ENCODE measurements at regions not wholly inside any gene's neighbourhood (a gene's known extent, or its start where the extent isn't known, plus 50 kb on each side); places are given as distances from the start of the nearest gene placed in this dataset.

GRCh38 chr10:90413196-90413595 lies 444.6 kb downstream of the HTR7 start:
- no peak for DNase-seq (ENCODE audit: low spot score)

DNA sequence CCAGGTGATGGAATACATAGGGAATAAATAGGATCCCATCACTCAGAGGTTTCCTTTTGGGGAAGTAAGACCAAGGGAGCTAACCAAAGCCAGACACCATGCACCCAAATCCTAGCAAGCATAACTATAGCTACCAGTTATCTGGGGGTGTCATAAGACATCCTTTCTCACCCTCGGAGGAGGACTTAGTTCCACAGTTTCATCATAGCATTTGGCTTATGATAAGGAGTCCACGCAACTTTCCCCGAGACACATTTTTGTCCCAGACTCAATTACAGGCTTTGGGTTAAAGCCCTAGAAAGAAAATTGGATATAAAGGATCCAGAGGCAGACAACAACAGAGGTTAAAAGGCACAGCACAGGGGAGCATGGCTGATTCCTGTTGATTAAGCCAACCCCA lies 442.9 kb downstream of the HTR7 start:
- no peak for DNase-seq (ENCODE audit: low spot score)

DNA sequence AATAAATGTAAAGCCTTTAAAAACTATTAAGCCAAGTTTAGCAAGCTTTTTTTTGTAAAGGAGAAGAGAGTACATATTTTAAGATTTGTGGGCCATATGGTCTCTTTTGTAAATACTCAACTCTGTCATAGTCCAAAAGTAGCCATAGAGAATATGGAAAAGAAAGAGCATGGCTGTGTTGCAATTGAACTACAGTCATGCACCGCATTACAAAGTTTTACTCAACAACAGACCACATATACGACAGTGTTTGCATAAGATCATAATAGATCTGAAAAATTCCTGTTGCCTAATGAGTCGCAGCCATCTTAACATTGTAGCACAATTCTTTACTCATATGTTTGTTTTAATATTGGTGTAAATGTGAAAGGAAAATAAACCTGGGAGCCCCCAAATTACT lies 440.8 kb downstream of the HTR7 start:
- no peak for DNase-seq (ENCODE audit: low spot score)

DNA sequence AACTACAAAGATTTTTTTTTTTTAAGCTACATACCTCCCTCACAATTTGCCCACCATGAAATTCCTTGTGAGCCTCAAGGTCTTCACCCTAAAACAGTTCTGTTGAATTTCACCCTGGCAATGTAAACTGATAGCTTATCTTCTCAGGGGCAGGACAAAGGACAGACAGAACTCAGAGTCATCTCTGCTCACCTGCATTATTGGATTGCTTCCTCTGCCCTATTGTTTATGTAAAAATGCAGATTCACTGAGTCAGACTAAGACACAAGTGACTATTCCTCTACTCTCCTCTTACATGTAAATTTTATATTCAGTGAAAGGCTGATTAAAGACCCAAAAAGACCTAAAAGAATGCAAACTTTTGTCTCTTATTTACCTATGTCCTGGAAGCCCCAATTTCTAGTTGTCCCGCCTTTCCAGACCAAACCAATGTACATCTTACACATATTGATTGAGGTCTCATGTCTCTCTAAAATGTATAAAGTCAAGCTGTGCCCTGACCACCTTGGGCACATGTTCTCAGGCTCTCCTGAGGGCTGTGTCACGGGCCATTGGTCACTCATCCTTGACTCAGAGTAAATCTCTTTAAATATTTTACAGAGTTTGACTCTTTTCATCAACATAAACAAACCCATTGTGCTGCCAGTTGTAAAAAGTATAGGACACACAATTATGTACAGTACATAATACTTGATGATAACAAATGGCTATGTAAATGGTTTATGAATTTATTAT lies 440.2 kb downstream of the HTR7 start:
- DNase-seq (ENCODE audit: low spot score), result no peak

DNA sequence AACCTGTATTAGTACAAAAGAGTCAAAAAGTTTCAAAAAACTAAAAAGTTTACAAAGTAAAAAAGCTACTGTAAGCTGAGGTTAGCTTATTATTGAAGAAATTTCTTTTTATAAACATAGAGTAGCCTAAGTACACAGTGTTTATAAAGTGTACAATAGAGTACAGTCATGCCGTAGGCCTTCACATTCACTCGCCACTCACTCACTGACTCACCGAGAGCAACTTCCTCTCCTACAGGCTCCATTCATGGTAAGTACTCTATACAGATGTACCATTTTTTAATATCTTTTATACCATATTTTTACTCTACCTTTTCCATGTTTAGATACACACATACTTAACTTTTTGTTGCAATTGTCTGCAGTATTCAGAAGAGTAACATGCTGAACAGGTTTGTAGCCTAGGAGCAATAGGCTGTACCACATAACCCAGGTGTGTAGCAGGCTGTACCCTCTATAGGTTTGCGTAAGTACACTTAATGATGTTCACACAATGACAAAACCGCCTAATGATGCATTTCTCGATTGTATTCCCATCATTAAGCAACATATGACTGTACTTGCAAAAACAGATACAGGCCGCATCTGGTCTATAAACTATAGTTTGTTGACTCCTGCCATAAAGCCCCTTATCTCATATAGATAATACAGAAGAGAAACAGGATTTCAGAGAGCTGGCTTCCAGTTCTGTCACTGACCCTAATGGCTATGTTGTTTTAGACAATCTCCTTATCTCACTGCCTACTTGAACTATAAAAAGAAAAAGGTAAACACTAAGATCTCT lies 438.8 kb downstream of the HTR7 start:
- no peak for DNase-seq (ENCODE audit: low spot score)

DNA sequence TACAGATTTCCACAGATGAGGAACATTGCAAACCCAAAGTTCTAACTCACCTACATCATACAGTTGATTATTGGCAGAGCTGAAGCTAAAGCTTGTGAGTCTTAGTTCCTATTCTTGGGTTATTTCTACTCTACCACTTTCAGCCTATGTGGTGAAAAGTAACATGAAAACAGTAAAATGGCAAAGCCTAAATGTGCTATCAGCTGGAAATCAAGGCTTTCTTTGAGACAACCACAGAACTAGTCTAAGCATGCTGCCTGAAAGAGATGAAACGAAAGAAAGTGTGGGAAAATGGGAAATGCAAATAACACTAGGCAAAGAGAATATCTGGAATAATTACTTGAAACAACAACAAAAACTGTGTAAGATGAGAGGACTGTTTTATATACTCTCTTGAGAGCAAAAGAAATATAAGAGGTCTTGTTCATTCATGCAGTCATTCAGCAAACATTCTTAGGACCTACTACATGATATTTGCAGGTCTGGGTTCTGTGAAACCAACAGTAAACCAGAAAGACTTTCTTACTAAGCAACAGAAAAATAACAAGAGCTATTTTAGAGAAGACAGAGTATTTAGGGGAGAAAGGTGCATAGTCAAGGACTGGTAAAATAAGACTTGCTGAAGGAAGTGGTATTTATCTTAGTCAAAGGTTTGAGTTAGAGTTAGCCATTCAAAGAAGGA lies 437.1 kb downstream of the HTR7 start:
- no peak for DNase-seq (ENCODE audit: low spot score)

DNA sequence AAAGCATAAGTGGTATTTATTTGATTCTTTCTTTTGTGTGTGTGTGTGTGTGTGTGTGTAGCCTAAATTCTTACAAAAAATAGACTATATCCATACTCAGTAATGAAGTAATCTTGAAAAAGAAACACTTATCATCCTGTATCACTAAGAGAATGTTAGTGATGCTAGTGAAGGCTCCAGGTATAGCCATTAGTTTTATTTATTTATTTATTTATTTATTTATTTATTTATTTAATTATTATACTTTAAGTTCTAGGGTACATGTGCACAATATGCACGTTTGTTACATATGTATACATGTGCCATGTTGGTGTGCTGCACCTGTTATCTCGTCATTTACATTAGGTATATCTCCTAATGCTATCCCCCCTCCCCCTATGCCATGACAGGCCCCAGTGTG lies 436.0 kb downstream of the HTR7 start:
- no peak for DNase-seq (ENCODE audit: low spot score)

DNA sequence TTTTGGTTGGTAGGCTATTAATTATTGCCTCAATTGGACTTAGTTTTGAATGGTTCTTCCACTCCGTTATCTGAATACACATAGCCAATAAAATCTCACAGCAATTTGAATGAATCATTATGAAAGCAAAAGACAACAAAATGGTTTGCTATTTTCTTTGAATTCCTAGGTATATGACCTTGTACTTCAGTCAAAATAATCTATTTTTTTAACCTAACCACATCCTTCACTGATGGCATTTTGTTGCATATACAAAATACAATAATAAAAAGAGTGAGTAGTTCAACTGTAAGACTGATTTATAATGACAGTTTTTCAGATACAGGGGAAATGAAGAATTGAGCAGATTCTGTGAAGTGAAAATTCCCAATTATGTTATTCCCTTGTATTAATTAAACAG lies 433.1 kb downstream of the HTR7 start:
- DNase-seq (ENCODE audit: low spot score), result no peak

DNA sequence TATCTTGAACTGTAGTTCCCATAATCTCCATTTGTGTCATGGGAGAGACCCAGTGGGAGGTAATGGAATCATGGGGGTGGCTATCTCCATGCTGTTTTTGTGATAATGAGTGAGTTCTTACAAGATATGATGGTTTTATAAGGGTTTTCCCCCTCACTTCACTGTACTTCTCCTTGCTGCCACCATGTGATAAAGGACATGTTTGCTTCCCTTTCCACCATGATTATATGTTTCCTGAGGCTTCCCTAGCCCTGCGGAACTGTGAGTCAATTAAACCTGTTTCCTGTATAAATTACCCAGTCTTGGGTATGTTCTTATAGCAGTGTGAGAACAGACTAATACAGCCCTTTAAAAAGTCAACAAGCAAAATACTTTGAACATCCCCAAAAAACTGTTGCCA lies 427.7 kb downstream of the HTR7 start:
- no peak for DNase-seq (ENCODE audit: low spot score)

DNA sequence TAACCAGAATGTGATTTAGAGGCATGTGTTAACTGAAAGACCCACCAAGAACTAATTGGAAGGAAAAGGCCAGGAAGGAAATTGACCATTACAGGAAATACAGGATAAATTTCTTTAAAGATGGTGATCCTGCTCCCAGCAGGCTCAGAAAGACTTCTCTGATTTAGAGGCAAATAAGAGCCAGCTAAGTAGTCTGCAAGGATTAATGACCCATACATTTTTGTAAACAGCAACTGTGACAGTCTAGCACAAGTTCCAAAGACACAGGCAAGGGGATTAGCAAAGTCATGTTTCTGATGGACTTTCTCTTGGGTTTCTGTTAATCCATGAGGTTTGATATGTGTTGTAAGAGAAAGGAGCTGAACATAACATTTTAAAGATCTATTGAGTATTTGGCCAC lies 425.0 kb downstream of the HTR7 start:
- no peak for DNase-seq (ENCODE audit: low spot score)

DNA sequence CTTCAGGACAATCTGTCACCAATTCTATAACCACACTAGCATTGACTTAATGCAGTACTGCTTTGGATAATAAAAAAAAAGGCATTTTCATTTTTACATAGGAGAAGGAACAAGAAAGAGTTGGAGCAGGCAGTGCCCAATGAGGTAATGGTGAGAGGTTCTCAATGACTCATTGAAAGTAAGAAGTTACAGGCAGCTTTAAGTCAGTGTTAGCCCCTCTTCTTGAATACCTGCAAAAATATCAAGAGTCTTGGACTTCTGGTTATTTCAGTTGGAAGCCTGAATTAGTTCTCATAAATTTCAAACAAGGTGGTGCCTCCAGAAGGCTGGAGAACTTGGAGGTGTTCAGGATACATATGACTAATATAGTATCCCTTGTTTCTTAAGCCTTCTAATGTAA lies 422.5 kb downstream of the HTR7 start:
- no peak for DNase-seq (ENCODE audit: low spot score)

- DNase-seq (ENCODE audit: low spot score), result no peak
These were observed 420.4 kb downstream of the HTR7 start for GRCh38 chr10:90437452-90437851.

- no peak for DNase-seq (ENCODE audit: low spot score)
These were observed 417.0 kb downstream of the HTR7 start for GRCh38 chr10:90440870-90441269.

GRCh38 chr10:90443342-90443741 lies 414.5 kb downstream of the HTR7 start:
- DNase-seq (ENCODE audit: low spot score), result no peak

DNA sequence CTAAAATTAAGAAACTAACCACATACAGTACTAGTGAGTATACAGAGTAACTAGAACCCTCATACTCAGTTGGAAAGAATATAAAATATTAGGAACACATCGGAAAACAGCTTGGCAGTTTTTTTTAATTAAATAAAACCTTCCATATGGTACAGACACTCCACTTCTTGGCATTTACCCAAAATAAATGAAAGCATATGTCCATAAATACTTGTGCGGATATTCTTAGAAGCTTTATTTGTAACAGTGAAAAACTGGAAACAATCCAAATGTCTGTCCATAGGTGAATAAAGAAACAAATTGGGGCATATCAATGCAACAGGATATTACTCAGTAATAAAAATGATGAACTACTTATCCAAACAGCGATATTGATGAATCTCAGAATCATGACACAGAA lies 410.0 kb downstream of the HTR7 start:
- DNase-seq (ENCODE audit: low spot score), result no peak

DNA sequence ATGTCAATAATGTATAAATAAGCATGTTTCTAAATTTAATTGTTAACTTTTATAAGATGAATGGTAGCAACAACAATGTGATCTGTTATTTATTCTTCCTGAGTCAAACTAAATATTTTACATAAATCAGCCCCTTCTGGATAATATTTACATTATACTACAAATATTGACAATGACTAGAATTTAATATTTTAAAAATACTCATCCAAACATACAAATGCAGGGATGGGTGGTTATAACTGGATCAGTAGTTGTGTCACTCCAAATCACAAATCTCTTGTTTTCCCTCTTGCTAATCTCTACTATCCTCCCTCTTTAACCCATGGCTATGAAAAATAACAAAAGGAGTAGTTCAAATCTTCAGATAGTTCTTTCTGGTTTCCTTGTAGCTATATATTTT lies 407.0 kb downstream of the HTR7 start:
- DNase-seq (ENCODE audit: low spot score), result no peak

DNA sequence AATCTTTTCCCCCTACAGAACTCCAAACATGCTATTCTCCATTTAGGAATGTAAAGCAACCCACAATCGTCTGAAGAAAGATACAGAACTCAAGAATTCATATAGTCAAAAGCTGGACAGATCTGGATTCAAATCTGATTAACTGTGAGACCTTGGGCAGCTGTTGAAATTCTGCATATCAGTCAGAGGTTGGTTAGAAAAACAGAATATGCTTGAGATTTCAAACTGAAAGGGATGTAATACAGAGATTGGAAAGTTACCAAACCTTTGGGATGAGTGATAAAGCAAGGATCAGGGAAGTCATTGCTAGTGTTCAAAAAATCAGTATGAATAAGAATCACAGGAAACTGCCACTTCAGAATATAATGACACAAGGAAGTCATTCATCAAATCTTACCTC lies 406.6 kb downstream of the HTR7 start:
- no peak for DNase-seq (ENCODE audit: low spot score)

GRCh38 chr10:90458054-90458453 lies 399.8 kb downstream of the HTR7 start:
- DNase-seq (ENCODE audit: low spot score), result no peak

DNA sequence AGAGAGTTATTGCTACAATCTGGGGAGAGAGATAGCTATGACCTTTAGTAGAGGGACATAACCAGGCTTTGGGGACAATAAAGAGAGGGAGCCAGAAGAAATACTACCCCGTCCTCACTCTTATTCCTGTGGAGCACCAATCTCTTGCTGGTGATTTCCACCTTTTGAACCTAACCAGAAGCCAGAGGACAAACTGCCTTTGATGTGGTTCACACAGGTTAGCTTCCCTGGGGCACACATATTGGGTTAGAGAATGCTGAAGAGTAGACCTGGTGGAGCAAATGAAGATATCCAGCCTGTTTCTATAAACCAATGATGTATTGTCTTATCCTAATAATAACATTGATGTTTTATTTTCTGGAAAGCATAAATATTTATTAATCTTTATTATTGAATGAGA lies 399.3 kb downstream of the HTR7 start:
- no peak for DNase-seq (ENCODE audit: low spot score)

GRCh38 chr10:90461437-90462155 lies 396.2 kb downstream of the HTR7 start:
- no peak for DNase-seq (ENCODE audit: low spot score)

DNA sequence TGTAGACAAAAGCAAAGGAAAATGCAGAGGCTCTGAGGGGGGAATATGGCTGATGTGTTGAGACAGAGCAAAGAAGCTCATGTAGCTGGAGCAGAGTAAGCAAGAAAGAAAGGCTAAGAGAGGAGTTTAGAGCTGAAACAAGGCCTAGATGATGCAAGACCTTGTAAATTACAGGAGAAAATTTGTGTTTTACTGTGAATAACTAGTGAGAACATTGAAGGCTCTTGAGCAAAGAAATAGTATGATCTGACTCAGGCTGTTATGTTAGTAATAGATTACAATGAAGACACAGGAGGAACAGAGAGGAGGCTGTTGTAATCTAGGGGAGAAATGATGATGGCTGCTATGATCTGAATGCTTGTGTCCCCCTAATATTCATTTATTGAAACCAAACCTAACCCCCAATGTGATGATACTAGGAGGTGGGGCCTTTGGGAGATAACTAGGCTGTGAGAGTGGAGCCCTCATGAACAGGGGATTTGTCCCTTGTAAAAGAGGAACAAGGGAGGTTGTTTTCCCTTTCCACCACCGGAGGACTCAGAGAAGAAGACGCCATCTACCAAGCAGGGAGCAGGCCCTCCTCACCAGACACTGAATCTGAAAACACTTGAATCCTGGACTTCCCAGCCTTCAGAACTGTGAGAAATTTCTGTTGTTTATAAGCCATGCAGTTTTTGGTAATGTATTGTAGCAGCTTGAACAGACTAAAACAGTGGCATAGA lies 394.9 kb downstream of the HTR7 start:
- no peak for DNase-seq (ENCODE audit: low spot score)

DNA sequence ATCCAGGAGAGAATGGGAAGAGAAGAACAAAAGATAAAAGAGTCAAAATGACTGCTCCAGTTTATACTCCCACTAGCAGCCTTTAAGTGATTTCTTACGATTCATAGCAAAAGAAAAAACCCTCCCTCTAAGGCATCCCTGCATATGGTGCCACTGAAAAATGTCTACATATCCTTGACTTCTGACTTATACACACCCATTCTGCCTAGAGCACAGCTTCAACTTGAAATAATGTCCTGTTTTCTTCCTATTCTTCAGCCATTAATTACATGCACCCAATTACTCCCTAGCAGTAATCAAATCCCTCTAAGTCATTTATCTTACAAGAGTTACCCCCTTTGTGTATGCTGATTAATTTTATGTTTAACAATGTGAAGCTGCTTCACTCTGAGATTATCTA lies 393.5 kb downstream of the HTR7 start:
- no peak for DNase-seq (ENCODE audit: low spot score)

Measured in left forelimb (tissue), 1 donor.